Esophagus muscularis mucosa (tissue), 3 donors: ENCODE measurements at regions not wholly inside any gene's neighbourhood (a gene's known extent, or its start where the extent isn't known, plus 50 kb on each side); places are given as distances from the start of the nearest gene placed in this dataset.

Source experiments
- CTCF ChIP-seq, 3 experiments: fragments of 200-600 bp in 2 of 3; fragments of 450-650 bp in 1 of 3; sonication (generic) in 2 of 3; IDR thresholded peaks; one replicate each; pipeline ENCODE4 v1.5.1; 2017 to 2019; ENCODE audit warnings: antibody characterized with exemption in 3 of 3, mild to moderate bottlenecking in 2 of 3, moderate library complexity in 1 of 3
- POLR2AphosphoS5 ChIP-seq, 2 donors: sonication (generic); formaldehyde crosslinking; IDR thresholded peaks; one replicate each; pipeline ENCODE4 v1.6.1; 2017; ENCODE audit warnings: antibody characterized with exemption in 2 of 2

- TF ChIP-seq CTCF (IDR thresholded peaks at IDR 0.05) (no peak), POLR2AphosphoS5 (IDR thresholded peaks at IDR 0.05) (no peak)
Observed at GRCh38 chr5:155761502-155761901, 565.5 kb upstream of the SGCD start.
